ENCODE measurements at regions not wholly inside any gene's neighbourhood (a gene's known extent, or its start where the extent isn't known, plus 50 kb on each side); places are given as distances from the start of the nearest gene placed in this dataset.

DNA sequence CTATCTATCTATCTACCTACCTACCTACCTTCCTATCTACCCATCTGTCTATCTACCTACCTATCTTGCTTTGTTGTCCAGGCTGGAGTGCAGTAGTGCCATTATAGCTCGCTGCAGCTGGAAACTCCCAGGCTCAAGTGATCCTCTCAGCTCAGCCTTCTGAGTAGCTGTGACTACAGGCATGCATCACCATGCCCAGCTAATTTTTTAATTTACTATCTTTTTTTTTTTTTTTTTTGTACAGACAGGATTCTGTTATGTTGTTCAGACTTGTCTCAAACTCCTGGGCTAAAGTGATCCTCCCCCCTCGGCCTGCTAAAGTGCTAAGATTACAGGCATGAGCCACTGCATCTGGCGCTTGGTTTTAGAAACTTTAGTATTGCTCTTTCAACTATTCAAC, 762.4 kb downstream of the SLC6A15 start:
- no peak overlapping the region for H3K4me3 ChIP-seq (ENCODE audit: insufficient read length, low read depth)
- no peak for DNase-seq (ENCODE audit: low read depth, low spot score)
- peaks cover 11% of the 10 kb centered on the region for H3K9me3 ChIP-seq (ENCODE audit: insufficient read depth, low read length)
- H3K9ac ChIP-seq (ENCODE audit: insufficient read length, low read depth): no peak overlapping the region
- TF ChIP-seq ZNF274 (IDR thresholded peaks at IDR 0.05; ENCODE audit: low read depth, low read length) (no peak), SUZ12 (IDR thresholded peaks at IDR 0.05; ENCODE audit: extremely low read depth, insufficient read depth, insufficient read length) (no peak), YY1 (IDR thresholded peaks at IDR 0.05; ENCODE audit: insufficient read depth, insufficient read length) (no peak)
- no peaks in the 10 kb centered on the region for H3K4me1 ChIP-seq (ENCODE audit: insufficient read depth, insufficient read length)
- H3K27me3 ChIP-seq (ENCODE audit: insufficient read depth, insufficient read length): no peaks in the 10 kb centered on the region
- H3K36me3 ChIP-seq (ENCODE audit: insufficient read depth, insufficient read length, low read length): no peaks in the 10 kb centered on the region

DNA sequence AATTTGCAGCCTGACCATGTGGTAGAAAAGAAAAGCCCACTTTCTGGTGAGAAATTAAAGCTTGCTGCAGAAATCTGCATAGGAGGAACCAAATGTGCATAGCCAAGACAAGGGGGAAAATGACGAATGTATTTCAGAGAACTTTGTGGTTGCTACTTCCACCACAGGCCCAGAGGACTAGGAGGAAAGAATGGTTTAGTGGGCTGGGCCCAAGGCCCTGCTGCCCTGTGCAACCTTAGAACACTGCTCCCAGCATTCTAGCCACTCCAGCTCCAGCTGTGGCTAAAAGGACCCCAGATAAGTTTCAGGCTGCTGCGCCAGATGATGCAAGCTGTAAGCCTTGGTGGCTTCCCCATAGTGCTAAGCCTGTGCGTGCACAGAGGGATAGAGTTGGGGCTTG, 764.3 kb downstream of the SLC6A15 start:
- Histone ChIP-seq H3K9me3 (ENCODE audit: insufficient read depth, low read length) (peaks cover 11% of the 10 kb centered on the region), H3K36me3 (ENCODE audit: insufficient read depth, insufficient read length, low read length) (no peaks in the 10 kb centered on the region), H3K27me3 (ENCODE audit: insufficient read depth, insufficient read length) (no peaks in the 10 kb centered on the region), H3K4me1 (ENCODE audit: insufficient read depth, insufficient read length) (no peaks in the 10 kb centered on the region), H3K4me3 (ENCODE audit: insufficient read length, low read depth) (no peak overlapping the region), H3K9ac (ENCODE audit: insufficient read length, low read depth) (no peak overlapping the region)
- no peak for DNase-seq (ENCODE audit: low read depth, low spot score)
- TF ChIP-seq SUZ12 (IDR thresholded peaks at IDR 0.05; ENCODE audit: extremely low read depth, insufficient read depth, insufficient read length) (no peak), YY1 (IDR thresholded peaks at IDR 0.05; ENCODE audit: insufficient read depth, insufficient read length) (no peak), ZNF274 (IDR thresholded peaks at IDR 0.05; ENCODE audit: low read depth, low read length) (no peak)

GRCh38 chr12:84136862-84137367, 775.7 kb downstream of the SLC6A15 start:
- no peak for DNase-seq (ENCODE audit: low read depth, low spot score)
- no peaks in the 10 kb centered on the region for H3K27me3 ChIP-seq (ENCODE audit: insufficient read depth, insufficient read length)
- no peaks in the 10 kb centered on the region for H3K4me1 ChIP-seq (ENCODE audit: insufficient read depth, insufficient read length)
- TF ChIP-seq SUZ12 (IDR thresholded peaks at IDR 0.05; ENCODE audit: extremely low read depth, insufficient read depth, insufficient read length) (no peak), YY1 (IDR thresholded peaks at IDR 0.05; ENCODE audit: insufficient read depth, insufficient read length) (no peak), ZNF274 (IDR thresholded peaks at IDR 0.05; ENCODE audit: low read depth, low read length) (no peak)
- H3K9ac ChIP-seq (ENCODE audit: insufficient read length, low read depth): no peak overlapping the region
- no peaks in the 10 kb centered on the region for H3K9me3 ChIP-seq (ENCODE audit: insufficient read depth, low read length)
- no peak overlapping the region for H3K4me3 ChIP-seq (ENCODE audit: insufficient read length, low read depth)
- no peaks in the 10 kb centered on the region for H3K36me3 ChIP-seq (ENCODE audit: insufficient read depth, insufficient read length, low read length)

- H3K9ac ChIP-seq (ENCODE audit: insufficient read length, low read depth): no peak overlapping the region
- no peaks in the 10 kb centered on the region for H3K4me1 ChIP-seq (ENCODE audit: insufficient read depth, insufficient read length)
- H3K36me3 ChIP-seq (ENCODE audit: insufficient read depth, insufficient read length, low read length): no peaks in the 10 kb centered on the region
- no peak overlapping the region for H3K4me3 ChIP-seq (ENCODE audit: insufficient read length, low read depth)
- DNase-seq (ENCODE audit: low read depth, low spot score): no peak
- TF ChIP-seq SUZ12 (IDR thresholded peaks at IDR 0.05; ENCODE audit: extremely low read depth, insufficient read depth, insufficient read length) (no peak), ZNF274 (IDR thresholded peaks at IDR 0.05; ENCODE audit: low read depth, low read length) (no peak), YY1 (IDR thresholded peaks at IDR 0.05; ENCODE audit: insufficient read depth, insufficient read length) (no peak)
- H3K9me3 ChIP-seq (ENCODE audit: insufficient read depth, low read length): no peaks in the 10 kb centered on the region
- H3K27me3 ChIP-seq (ENCODE audit: insufficient read depth, insufficient read length): no peaks in the 10 kb centered on the region
Observed at GRCh38 chr12:84135586-84136279, 776.9 kb downstream of the SLC6A15 start.

DNA sequence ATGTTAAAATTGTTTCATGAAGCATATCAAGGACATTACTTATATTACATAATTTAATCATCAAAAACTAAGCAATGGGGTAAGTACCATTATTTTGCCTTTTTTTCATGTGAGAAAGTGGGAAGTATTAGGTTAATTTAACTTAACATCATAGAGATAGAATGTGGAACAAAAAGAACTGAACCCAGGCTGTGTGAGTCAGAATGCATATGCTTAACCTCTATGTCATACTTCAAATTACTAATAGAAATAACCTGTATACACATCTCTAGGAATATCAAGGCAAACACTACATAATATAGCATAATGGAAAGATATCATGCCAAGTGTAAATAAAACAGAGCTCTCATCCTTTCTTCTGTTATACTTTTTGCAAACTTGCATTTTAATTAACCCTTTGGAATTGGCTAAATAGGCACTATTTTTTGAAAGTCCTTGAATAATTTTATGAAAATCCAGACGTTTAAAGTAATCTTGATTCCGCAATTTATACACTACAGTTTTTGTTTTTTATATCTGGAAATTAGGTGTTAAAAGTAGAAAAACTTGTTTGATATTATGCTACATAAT, 777.7 kb downstream of the SLC6A15 start:
- H3K27me3 ChIP-seq (ENCODE audit: insufficient read depth, insufficient read length): no peaks in the 10 kb centered on the region
- H3K4me3 ChIP-seq (ENCODE audit: insufficient read length, low read depth): no peak overlapping the region
- no peaks in the 10 kb centered on the region for H3K9me3 ChIP-seq (ENCODE audit: insufficient read depth, low read length)
- TF ChIP-seq ZNF274 (IDR thresholded peaks at IDR 0.05; ENCODE audit: low read depth, low read length): no peak
- TF ChIP-seq SUZ12 (IDR thresholded peaks at IDR 0.05; ENCODE audit: extremely low read depth, insufficient read depth, insufficient read length): no peak
- no peak for TF ChIP-seq YY1 (IDR thresholded peaks at IDR 0.05; ENCODE audit: insufficient read depth, insufficient read length)
- H3K36me3 ChIP-seq (ENCODE audit: insufficient read depth, insufficient read length, low read length): no peaks in the 10 kb centered on the region
- DNase-seq (ENCODE audit: low read depth, low spot score): no peak
- no peak overlapping the region for H3K9ac ChIP-seq (ENCODE audit: insufficient read length, low read depth)
- no peaks in the 10 kb centered on the region for H3K4me1 ChIP-seq (ENCODE audit: insufficient read depth, insufficient read length)

GRCh38 chr12:84131076-84131475, 781.5 kb downstream of the SLC6A15 start:
- TF ChIP-seq YY1 (IDR thresholded peaks at IDR 0.05; ENCODE audit: insufficient read depth, insufficient read length) (no peak), ZNF274 (IDR thresholded peaks at IDR 0.05; ENCODE audit: low read depth, low read length) (no peak), SUZ12 (IDR thresholded peaks at IDR 0.05; ENCODE audit: extremely low read depth, insufficient read depth, insufficient read length) (no peak)
- H3K9ac ChIP-seq (ENCODE audit: insufficient read length, low read depth): no peak overlapping the region
- no peak for DNase-seq (ENCODE audit: low read depth, low spot score)

GRCh38 chr12:84128117-84128991, 784.2 kb downstream of the SLC6A15 start:
- Histone ChIP-seq H3K4me1 (ENCODE audit: insufficient read depth, insufficient read length) (no peaks in the 10 kb centered on the region), H3K4me3 (ENCODE audit: insufficient read length, low read depth) (no peak overlapping the region), H3K27me3 (ENCODE audit: insufficient read depth, insufficient read length) (no peaks in the 10 kb centered on the region), H3K9me3 (ENCODE audit: insufficient read depth, low read length) (no peaks in the 10 kb centered on the region), H3K9ac (ENCODE audit: insufficient read length, low read depth) (no peak overlapping the region), H3K36me3 (ENCODE audit: insufficient read depth, insufficient read length, low read length) (no peaks in the 10 kb centered on the region)
- no peak for DNase-seq (ENCODE audit: low read depth, low spot score)
- TF ChIP-seq SUZ12 (IDR thresholded peaks at IDR 0.05; ENCODE audit: extremely low read depth, insufficient read depth, insufficient read length) (no peak), ZNF274 (IDR thresholded peaks at IDR 0.05; ENCODE audit: low read depth, low read length) (no peak), YY1 (IDR thresholded peaks at IDR 0.05; ENCODE audit: insufficient read depth, insufficient read length) (no peak)

More at GRCh38 chr12:84131076-84131475, 781.5 kb downstream of the SLC6A15 start:
- H3K9me3 ChIP-seq (ENCODE audit: insufficient read depth, low read length): no peaks in the 10 kb centered on the region
- no peaks in the 10 kb centered on the region for H3K27me3 ChIP-seq (ENCODE audit: insufficient read depth, insufficient read length)
- no peaks in the 10 kb centered on the region for H3K4me1 ChIP-seq (ENCODE audit: insufficient read depth, insufficient read length)
- H3K4me3 ChIP-seq (ENCODE audit: insufficient read length, low read depth): no peak overlapping the region
- no peaks in the 10 kb centered on the region for H3K36me3 ChIP-seq (ENCODE audit: insufficient read depth, insufficient read length, low read length)
